Mesenteric fat pad (tissue), 1 donor: ENCODE measurements at regions not wholly inside any gene's neighbourhood (a gene's known extent, or its start where the extent isn't known, plus 50 kb on each side); places are given as distances from the start of the nearest gene placed in this dataset.

Source experiments
- DNase-seq: peaks from one replicate; pipeline ENCODE4 v3.0.0-alpha.2; 2020; ENCODE audit warnings: low spot score
- donor health status: DM: yes; HTN: yes; CAD: no.

- DNase-seq, result no peak
Measured at GRCh38 chr6:105619971-105620741, 217.3 kb upstream of the PREP start.

GRCh38 chr6:105618247-105618646 lies 215.4 kb upstream of the PREP start:
- DNase-seq, result no peak

- DNase-seq, result no peak
Measured at GRCh38 chr6:105616521-105616920, 213.6 kb upstream of the PREP start.

- no peak for DNase-seq
Measured at GRCh38 chr6:105611606-105612005, 208.7 kb upstream of the PREP start.

- no peak for DNase-seq
Measured at GRCh38 chr6:105609375-105609991, 206.6 kb upstream of the PREP start.

GRCh38 chr6:105608711-105609374 lies 206.0 kb upstream of the PREP start:
- DNase-seq, result no peak

GRCh38 chr6:105607636-105608621 lies 205.0 kb upstream of the PREP start:
- no peak for DNase-seq

- no peak for DNase-seq
Measured at GRCh38 chr6:105606831-105607463, 204.1 kb upstream of the PREP start.

- DNase-seq, result no peak
Measured at GRCh38 chr6:105604587-105604884, 201.7 kb upstream of the PREP start.

- DNase-seq, result no peak
Measured at GRCh38 chr6:105603788-105604586, 201.1 kb upstream of the PREP start.

GRCh38 chr6:105601541-105602236 lies 198.8 kb upstream of the PREP start:
- DNase-seq, result no peak

GRCh38 chr6:105600336-105601260 lies 197.7 kb upstream of the PREP start:
- DNase-seq, result no peak

- no peak for DNase-seq
Measured at GRCh38 chr6:105598264-105598663, 195.4 kb upstream of the PREP start.

GRCh38 chr6:105596284-105596755 lies 193.4 kb upstream of the PREP start:
- DNase-seq, result no peak

GRCh38 chr6:105595829-105596228 lies 192.9 kb upstream of the PREP start:
- no peak for DNase-seq

- no peak for DNase-seq
Measured at GRCh38 chr6:105594821-105595220, 191.9 kb upstream of the PREP start.

- no peak for DNase-seq
Measured at GRCh38 chr6:105593805-105594671, 191.2 kb upstream of the PREP start.
